Rectal smooth muscle tissue (tissue), 1 donor: ENCODE measurements at regions not wholly inside any gene's neighbourhood (a gene's known extent, or its start where the extent isn't known, plus 50 kb on each side); places are given as distances from the start of the nearest gene placed in this dataset.

Source experiments
- H3K27ac ChIP-seq: one replicate; pipeline ENCODE4 v1.7.0; 2013; ENCODE audit warnings: low read depth, low read length, inconsistent platforms
- H3K27me3 ChIP-seq: one replicate; pipeline ENCODE4 v1.7.0; 2013; ENCODE audit warnings: low read length; ENCODE audit not compliant: control insufficient read depth, insufficient read depth
- H3K36me3 ChIP-seq: one replicate; pipeline ENCODE4 v1.7.0; 2013; ENCODE audit warnings: low read length; ENCODE audit not compliant: control insufficient read depth, insufficient read depth
- H3K4me1 ChIP-seq: one replicate; pipeline ENCODE4 v1.7.0; 2013; ENCODE audit warnings: low read length; ENCODE audit not compliant: control insufficient read depth, insufficient read depth
- H3K4me3 ChIP-seq: one replicate; pipeline ENCODE4 v1.7.0; 2013; ENCODE audit warnings: low read length
- H3K9ac ChIP-seq: one replicate; pipeline ENCODE4 v1.7.0; 2013; ENCODE audit warnings: low read length

DNA sequence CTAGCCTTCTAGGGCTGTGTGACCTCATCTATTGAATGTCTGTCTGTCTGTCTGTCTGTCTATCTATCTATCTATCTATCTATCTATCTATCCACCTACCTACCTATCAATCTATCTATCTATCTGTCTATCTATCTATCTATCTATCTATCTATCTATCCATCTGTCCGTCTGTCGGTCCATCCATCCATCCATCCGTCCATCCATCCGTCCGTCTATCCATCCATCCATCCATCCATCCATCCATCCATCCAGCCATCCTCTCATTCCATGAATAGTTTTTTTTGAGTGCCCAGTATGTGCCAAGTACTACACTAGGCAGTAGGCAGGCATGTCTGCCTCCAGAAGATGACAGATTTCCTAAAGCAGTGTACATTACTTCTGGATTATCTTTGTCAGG, 122.5 kb downstream of the FOXB1 start:
- Histone ChIP-seq H3K4me3 (no peak overlapping the region), H3K36me3 (no peaks in the 10 kb centered on the region), H3K27ac (no peak overlapping the region), H3K9ac (no peak overlapping the region), H3K27me3 (no peaks in the 10 kb centered on the region), H3K4me1 (no peaks in the 10 kb centered on the region)

- Histone ChIP-seq H3K27ac (peak overlapping the region; percentile 74), H3K27me3 (no peaks in the 10 kb centered on the region), H3K9ac (no peak overlapping the region), H3K4me3 (peak overlapping the region; percentile 69), H3K36me3 (no peaks in the 10 kb centered on the region), H3K4me1 (no peaks in the 10 kb centered on the region)
Observed at GRCh38 chr15:60128000-60128376, 123.9 kb downstream of the FOXB1 start.

DNA sequence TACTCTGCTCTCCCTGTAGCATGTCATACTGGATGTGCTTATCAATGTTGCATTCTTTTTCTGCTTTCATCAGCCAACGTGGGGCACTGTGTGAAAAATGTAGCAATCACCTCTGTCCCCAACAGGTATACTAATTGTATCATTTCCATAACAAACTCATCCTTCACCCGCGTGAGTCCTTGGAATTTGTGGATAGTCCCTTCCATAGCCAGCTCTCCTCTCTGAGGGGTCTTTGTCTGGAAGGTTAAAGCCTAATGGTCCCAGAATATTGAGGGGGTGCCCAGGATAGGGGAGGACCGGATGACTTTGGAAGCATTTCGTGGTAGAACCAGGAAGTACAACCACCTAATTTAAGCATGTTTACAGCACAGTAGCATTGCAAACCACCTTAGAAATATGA, 124.6 kb downstream of the FOXB1 start:
- Histone ChIP-seq H3K27ac (no peak overlapping the region), H3K36me3 (no peaks in the 10 kb centered on the region), H3K4me1 (no peaks in the 10 kb centered on the region), H3K27me3 (no peaks in the 10 kb centered on the region), H3K9ac (no peak overlapping the region), H3K4me3 (no peak overlapping the region)

DNA sequence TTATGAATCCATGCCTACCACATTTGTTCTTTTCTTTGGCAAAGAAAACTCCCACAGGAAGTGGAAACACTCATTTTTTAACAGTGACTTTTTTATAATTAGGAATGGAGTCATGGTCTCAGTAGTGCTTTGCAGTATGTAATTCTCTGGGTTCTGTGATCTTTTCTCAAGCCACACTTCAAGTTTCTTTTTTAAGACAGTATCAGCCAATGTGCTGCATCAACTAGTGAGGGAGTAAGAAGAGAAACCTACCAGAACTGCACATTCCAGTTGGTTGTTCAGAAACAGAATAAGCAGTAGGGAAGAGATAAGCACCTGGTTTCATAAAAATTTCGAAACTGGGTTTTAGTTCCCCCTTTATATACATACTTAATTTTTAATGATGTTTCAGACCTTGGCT, 126.3 kb downstream of the FOXB1 start:
- H3K27ac ChIP-seq: no peak overlapping the region
- no peaks in the 10 kb centered on the region for H3K27me3 ChIP-seq

GRCh38 chr15:60130821-60131220, 126.7 kb downstream of the FOXB1 start:
- H3K27me3 ChIP-seq: no peaks in the 10 kb centered on the region
- H3K36me3 ChIP-seq: no peaks in the 10 kb centered on the region
- H3K4me1 ChIP-seq: no peaks in the 10 kb centered on the region
- H3K27ac ChIP-seq: no peak overlapping the region
- H3K4me3 ChIP-seq: no peak overlapping the region
- H3K9ac ChIP-seq: no peak overlapping the region

More for the DNA sequence above, 126.3 kb downstream of the FOXB1 start:
- Histone ChIP-seq H3K4me3 (no peak overlapping the region), H3K9ac (no peak overlapping the region), H3K36me3 (no peaks in the 10 kb centered on the region), H3K4me1 (no peaks in the 10 kb centered on the region)

DNA sequence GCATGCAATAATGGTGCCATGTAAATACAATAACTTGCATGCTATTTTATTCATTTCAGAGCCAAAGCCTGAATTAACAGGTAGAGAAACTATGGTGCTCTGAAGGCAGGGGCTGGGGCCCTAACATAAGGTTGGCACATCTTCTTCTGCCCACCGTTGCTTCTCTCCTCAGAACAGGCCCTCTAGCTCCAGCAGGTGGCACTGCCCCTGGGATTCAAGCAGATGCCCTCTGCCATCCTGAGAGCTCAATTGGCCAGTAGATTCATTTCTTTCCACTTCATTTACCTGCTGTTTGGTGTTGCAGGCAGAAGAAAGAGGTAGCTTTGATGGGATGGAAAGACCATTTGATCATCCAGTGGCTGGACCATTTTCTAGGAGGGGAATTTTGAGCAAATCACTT, 130.5 kb downstream of the FOXB1 start:
- H3K4me3 ChIP-seq: no peak overlapping the region
- no peak overlapping the region for H3K9ac ChIP-seq
- H3K36me3 ChIP-seq: no peaks in the 10 kb centered on the region
- no peaks in the 10 kb centered on the region for H3K27me3 ChIP-seq
- H3K27ac ChIP-seq: no peak overlapping the region
- H3K4me1 ChIP-seq: no peaks in the 10 kb centered on the region

DNA sequence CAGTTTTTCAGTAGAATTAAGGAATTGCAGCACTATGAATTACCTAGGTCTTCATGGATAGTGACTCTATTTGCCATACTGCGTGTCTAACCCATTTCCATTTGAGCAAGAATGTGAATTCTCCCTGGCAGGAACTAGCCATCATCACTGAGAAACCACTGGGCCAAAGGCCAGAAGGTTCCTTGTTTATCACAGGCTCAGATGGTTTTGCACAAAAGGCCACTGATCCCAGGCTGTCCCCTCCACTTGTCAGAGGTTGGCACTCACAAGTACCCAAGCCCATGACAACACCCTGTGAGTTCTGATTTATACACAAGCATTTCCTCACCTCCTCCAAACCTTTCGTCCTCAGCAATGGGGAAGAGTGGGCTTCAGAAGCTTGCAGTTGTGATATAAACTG, 131.8 kb downstream of the FOXB1 start:
- H3K36me3 ChIP-seq: no peaks in the 10 kb centered on the region
- no peaks in the 10 kb centered on the region for H3K27me3 ChIP-seq
- no peak overlapping the region for H3K27ac ChIP-seq
- no peaks in the 10 kb centered on the region for H3K4me1 ChIP-seq
- H3K9ac ChIP-seq: no peak overlapping the region
- H3K4me3 ChIP-seq: no peak overlapping the region

GRCh38 chr15:60137711-60138396, 133.7 kb downstream of the FOXB1 start:
- H3K9ac ChIP-seq: no peak overlapping the region
- H3K27ac ChIP-seq: no peak overlapping the region
- H3K36me3 ChIP-seq: no peaks in the 10 kb centered on the region
- no peaks in the 10 kb centered on the region for H3K27me3 ChIP-seq
- no peak overlapping the region for H3K4me3 ChIP-seq
- H3K4me1 ChIP-seq: no peaks in the 10 kb centered on the region

DNA sequence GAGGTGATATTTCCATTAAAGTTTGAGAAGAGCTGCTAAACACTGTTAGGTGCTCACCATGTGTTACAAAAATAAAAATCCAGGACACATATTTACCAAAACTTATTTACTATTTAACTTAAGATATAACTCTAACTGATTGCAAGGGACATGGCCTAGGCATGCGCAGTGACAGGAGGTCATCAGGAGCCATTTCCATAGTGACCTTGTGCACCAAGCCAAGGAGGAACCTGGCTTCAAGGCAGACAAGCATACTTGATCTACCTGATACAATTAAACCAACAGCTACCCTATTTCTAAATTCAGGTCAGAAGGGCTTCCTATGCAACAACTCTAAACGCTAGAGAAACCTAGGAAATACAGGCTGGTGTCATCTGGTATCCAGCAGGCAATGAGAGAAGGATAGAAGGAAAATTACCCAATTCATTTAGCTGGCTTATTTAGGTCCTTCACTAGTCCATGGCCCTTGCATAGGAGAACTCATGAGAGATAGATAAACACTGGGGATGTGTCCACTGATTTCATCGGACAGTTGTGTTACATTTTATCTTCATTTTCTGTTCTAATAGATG, 134.4 kb downstream of the FOXB1 start:
- no peaks in the 10 kb centered on the region for H3K27me3 ChIP-seq

GRCh38 chr15:60152386-60152785, 148.3 kb downstream of the FOXB1 start:
- Histone ChIP-seq H3K36me3 (no peaks in the 10 kb centered on the region), H3K9ac (no peak overlapping the region), H3K27me3 (no peaks in the 10 kb centered on the region), H3K27ac (no peak overlapping the region), H3K4me1 (no peaks in the 10 kb centered on the region), H3K4me3 (no peak overlapping the region)

More for the DNA sequence above, 134.4 kb downstream of the FOXB1 start:
- H3K36me3 ChIP-seq: no peaks in the 10 kb centered on the region
- no peak overlapping the region for H3K4me3 ChIP-seq
- H3K4me1 ChIP-seq: no peaks in the 10 kb centered on the region
- no peak overlapping the region for H3K9ac ChIP-seq
- no peak overlapping the region for H3K27ac ChIP-seq

DNA sequence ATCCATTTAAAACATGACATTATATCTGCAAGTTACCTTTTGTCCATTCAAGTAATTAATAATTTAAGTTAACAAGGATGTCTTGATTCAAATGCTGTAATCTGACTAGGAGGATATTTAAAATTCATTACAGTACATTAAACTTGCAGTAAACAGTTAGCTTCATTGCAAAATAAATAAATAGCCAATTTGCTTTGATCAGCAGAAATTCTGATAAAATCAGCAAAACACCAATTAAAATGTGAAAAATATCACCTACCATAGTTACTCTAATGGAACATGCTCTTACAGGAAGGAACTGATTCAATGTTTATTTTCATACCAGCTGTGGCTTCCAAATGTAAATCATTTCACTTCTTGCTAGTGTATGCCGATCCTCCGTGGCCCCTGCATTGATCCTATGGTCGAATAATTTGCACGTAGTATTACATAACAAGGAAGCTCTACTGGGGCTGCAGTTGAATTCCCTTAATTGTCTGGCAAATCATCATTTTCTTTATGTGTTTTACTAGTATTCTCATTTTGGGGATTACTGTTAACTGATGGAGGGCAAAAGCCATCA, 150.7 kb downstream of the FOXB1 start:
- Histone ChIP-seq H3K27me3 (no peaks in the 10 kb centered on the region), H3K36me3 (no peaks in the 10 kb centered on the region), H3K27ac (no peak overlapping the region), H3K4me1 (no peaks in the 10 kb centered on the region), H3K9ac (no peak overlapping the region), H3K4me3 (no peak overlapping the region)

- H3K27ac ChIP-seq: no peak overlapping the region
- H3K9ac ChIP-seq: no peak overlapping the region
- no peaks in the 10 kb centered on the region for H3K4me1 ChIP-seq
- H3K36me3 ChIP-seq: no peaks in the 10 kb centered on the region
- H3K27me3 ChIP-seq: no peaks in the 10 kb centered on the region
- H3K4me3 ChIP-seq: no peak overlapping the region
Observed at GRCh38 chr15:60155661-60156060, 151.6 kb downstream of the FOXB1 start.

DNA sequence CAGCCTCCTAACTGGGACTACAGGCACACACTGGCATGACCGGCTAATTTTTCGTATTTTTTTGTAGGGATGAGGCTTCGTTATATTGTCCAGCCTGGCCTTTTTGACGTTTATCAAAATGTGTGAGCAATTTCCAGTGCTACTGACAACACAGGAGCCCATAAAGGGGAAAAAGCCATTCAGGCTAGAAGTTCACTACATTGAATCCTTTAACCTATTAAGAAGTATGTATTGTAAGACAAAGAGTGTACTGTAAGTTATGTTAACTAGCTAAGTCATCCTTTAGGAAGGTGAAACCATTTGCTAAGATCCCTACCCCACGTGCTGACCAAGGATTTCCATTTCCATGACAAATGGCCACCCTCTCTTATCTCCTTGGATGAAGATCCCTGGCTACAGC, 156.8 kb downstream of the FOXB1 start:
- no peaks in the 10 kb centered on the region for H3K27me3 ChIP-seq

More for the DNA sequence above, 156.8 kb downstream of the FOXB1 start:
- no peaks in the 10 kb centered on the region for H3K36me3 ChIP-seq
- H3K4me3 ChIP-seq: no peak overlapping the region
- H3K4me1 ChIP-seq: no peaks in the 10 kb centered on the region
- H3K27ac ChIP-seq: no peak overlapping the region
- no peak overlapping the region for H3K9ac ChIP-seq
